ENCODE measurements at regions not wholly inside any gene's neighbourhood (a gene's known extent, or its start where the extent isn't known, plus 50 kb on each side); places are given as distances from the start of the nearest gene placed in this dataset.

GRCh38 chr10:85111271-85111670 is 782.9 kb downstream of the CCSER2 start:
- TF ChIP-seq POLR2A (IDR thresholded peaks at IDR 0.05) (no peak), POLR2AphosphoS5 (IDR thresholded peaks at IDR 0.05) (no peak), EP300 (IDR thresholded peaks at IDR 0.05; ENCODE audit: low read depth) (no peak)
- TF ChIP-seq, protein P1, sequence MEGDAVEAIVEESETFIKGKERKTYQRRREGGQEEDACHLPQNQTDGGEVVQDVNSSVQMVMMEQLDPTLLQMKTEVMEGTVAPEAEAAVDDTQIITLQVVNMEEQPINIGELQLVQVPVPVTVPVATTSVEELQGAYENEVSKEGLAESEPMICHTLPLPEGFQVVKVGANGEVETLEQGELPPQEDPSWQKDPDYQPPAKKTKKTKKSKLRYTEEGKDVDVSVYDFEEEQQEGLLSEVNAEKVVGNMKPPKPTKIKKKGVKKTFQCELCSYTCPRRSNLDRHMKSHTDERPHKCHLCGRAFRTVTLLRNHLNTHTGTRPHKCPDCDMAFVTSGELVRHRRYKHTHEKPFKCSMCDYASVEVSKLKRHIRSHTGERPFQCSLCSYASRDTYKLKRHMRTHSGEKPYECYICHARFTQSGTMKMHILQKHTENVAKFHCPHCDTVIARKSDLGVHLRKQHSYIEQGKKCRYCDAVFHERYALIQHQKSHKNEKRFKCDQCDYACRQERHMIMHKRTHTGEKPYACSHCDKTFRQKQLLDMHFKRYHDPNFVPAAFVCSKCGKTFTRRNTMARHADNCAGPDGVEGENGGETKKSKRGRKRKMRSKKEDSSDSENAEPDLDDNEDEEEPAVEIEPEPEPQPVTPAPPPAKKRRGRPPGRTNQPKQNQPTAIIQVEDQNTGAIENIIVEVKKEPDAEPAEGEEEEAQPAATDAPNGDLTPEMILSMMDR (IDR thresholded peaks at IDR 0.05) = no peak

All from transverse colon (tissue), 4 donors.